HEK293T (cell line): ENCODE measurements at regions not wholly inside any gene's neighbourhood (a gene's known extent, or its start where the extent isn't known, plus 50 kb on each side); places are given as distances from the start of the nearest gene placed in this dataset.
"Not testable (repeated sequence)": the region's sequence is repeated elsewhere in the genome, so short reads cannot be mapped to it uniquely, and the experiment has no call there.

Experiments used
- CTCF ChIA-PET: fragments of 350-600 bp; formaldehyde crosslinking; extraction: SDS; loops from one replicate; lab custom pipeline; 2021; ENCODE audit warnings: antibody characterized with exemption, inconsistent platforms; lab: Yijun Ruan, JAX
- POLR2A ChIA-PET: fragments of 350-600 bp; formaldehyde crosslinking; extraction: SDS; loops from one replicate; lab custom pipeline; 2020; ENCODE audit warnings: antibody characterized with exemption, inconsistent platforms; lab: Yijun Ruan, JAX
- DNase-seq: peaks from one replicate; pipeline ENCODE4 v3.0.0; 2012; ENCODE audit warnings: mixed read lengths; ENCODE audit errors: extremely low spot score
- ARNT ChIP-seq: fragments of 450-650 bp; IDR thresholded peaks from 2 replicates; pipeline ENCODE4 v1.6.1; 2017; ENCODE audit warnings: mild to moderate bottlenecking
- BHLHE40 ChIP-seq: fragments of 450-650 bp; IDR thresholded peaks from 2 replicates; pipeline ENCODE4 v1.6.1; 2016; ENCODE audit warnings: mild to moderate bottlenecking, moderate library complexity, borderline replicate concordance
- CTBP1 ChIP-seq: fragments of 450-650 bp; IDR thresholded peaks from 2 replicates; pipeline ENCODE4 v1.6.1; 2016; ENCODE audit warnings: borderline replicate concordance
- ELF4 ChIP-seq: fragments of 450-650 bp; IDR thresholded peaks from 2 replicates; pipeline ENCODE4 v1.6.1; 2017; ENCODE audit warnings: antibody characterized with exemption
- FOXA1 ChIP-seq: fragments of 450-650 bp; IDR thresholded peaks from 2 replicates; pipeline ENCODE4 v1.6.1; 2016; ENCODE audit warnings: mild to moderate bottlenecking
- FOXK2 ChIP-seq: fragments of 450-650 bp; IDR thresholded peaks from 2 replicates; pipeline ENCODE4 v1.6.1; 2016; ENCODE audit warnings: mild to moderate bottlenecking
- FOXM1 ChIP-seq: fragments of 450-650 bp; IDR thresholded peaks from 2 replicates; pipeline ENCODE4 v1.6.1; 2017; ENCODE audit warnings: mild to moderate bottlenecking, borderline replicate concordance
- HDGF ChIP-seq: fragments of 450-650 bp; IDR thresholded peaks from 2 replicates; pipeline ENCODE4 v1.6.1; 2017; ENCODE audit warnings: antibody characterized with exemption, borderline replicate concordance
- L3MBTL2 ChIP-seq: fragments of 450-650 bp; conservative IDR thresholded peaks from 2 replicates; pipeline ENCODE4 v1.6.1; 2016; ENCODE audit warnings: mild to moderate bottlenecking
- LEF1 ChIP-seq: fragments of 450-650 bp; IDR thresholded peaks from 2 replicates; pipeline ENCODE4 v1.6.1; 2017; ENCODE audit warnings: mild to moderate bottlenecking, borderline replicate concordance
- NFRKB ChIP-seq: fragments of 450-650 bp; IDR thresholded peaks from 2 replicates; pipeline ENCODE4 v1.6.1; 2016; ENCODE audit warnings: mild to moderate bottlenecking, moderate library complexity
- SP1 ChIP-seq: fragments of 450-650 bp; IDR thresholded peaks from 2 replicates; pipeline ENCODE4 v1.6.1; 2017
- SUZ12 ChIP-seq: fragments of 450-650 bp; IDR thresholded peaks from 2 replicates; pipeline ENCODE4 v1.6.1; 2016; ENCODE audit warnings: mild to moderate bottlenecking
- TARDBP ChIP-seq: fragments of 450-650 bp; IDR thresholded peaks from 2 replicates; pipeline ENCODE4 v1.6.1; 2016
- ZNF384 ChIP-seq: fragments of 450-650 bp; IDR thresholded peaks from 2 replicates; pipeline ENCODE4 v1.6.1; 2016
- TF ChIP-seq, protein P1 (sequence below): fragments of 450-650 bp; IDR thresholded peaks from 2 replicates; pipeline ENCODE4 v1.6.1; 2016

GRCh38 chr7:36054637-36055036 lies 98.4 kb upstream of the EEPD1 start:
- ChIA-PET CTCF (no interaction called here), POLR2A (no interaction called here)
- TF ChIP-seq BHLHE40, result no peak
- TF ChIP-seq, protein P1, sequence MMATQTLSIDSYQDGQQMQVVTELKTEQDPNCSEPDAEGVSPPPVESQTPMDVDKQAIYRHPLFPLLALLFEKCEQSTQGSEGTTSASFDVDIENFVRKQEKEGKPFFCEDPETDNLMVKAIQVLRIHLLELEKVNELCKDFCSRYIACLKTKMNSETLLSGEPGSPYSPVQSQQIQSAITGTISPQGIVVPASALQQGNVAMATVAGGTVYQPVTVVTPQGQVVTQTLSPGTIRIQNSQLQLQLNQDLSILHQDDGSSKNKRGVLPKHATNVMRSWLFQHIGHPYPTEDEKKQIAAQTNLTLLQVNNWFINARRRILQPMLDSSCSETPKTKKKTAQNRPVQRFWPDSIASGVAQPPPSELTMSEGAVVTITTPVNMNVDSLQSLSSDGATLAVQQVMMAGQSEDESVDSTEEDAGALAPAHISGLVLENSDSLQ, result no peak
- no peak for TF ChIP-seq SP1
- TF ChIP-seq ARNT, result no peak
- DNase-seq, result no peak

- no peak for TF ChIP-seq NFRKB
- no peak for TF ChIP-seq HDGF
- TF ChIP-seq SUZ12, result no peak
- TF ChIP-seq, protein P1, result no peak
- TF ChIP-seq FOXA1, result no peak
- ChIA-PET CTCF (no interaction called here), POLR2A (no interaction called here)
- no peak for DNase-seq
These were observed 97.8 kb upstream of the EEPD1 start for GRCh38 chr7:36055207-36055606.

DNA sequence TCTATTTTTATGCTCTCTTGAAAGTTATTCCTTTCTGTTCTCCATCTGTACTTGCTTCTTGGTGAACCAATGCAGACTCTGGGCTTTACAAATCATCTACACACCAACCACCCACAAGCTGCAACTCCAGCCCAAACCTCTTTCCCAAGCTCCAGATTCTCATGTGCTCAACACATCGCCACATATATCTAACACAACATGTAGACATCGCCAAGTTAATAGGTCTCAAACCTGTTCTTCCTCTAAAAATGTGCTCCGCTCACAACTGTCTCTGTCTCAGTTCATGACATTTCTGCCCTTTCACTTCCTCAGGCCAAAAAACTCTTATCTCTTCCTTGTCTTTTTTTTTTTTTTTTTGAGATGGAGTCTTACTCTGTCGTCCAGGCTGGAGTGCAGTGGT lies 95.7 kb upstream of the EEPD1 start:
- TF ChIP-seq, protein P1, result no peak
- no peak for TF ChIP-seq TARDBP
- no peak for TF ChIP-seq FOXA1
- no peak for TF ChIP-seq SUZ12
- no peak for TF ChIP-seq HDGF
- TF ChIP-seq ELF4, result no peak
- TF ChIP-seq BHLHE40, result no peak
- no peak for TF ChIP-seq FOXK2
- TF ChIP-seq FOXM1, result no peak
- TF ChIP-seq L3MBTL2, result no peak
- TF ChIP-seq ZNF384, result no peak
- TF ChIP-seq ARNT, result no peak
- TF ChIP-seq NFRKB, result no peak
- no peak for TF ChIP-seq LEF1
- TF ChIP-seq SP1, result no peak
- no peak for TF ChIP-seq CTBP1
- POLR2A ChIA-PET, result no interaction called here
- CTCF ChIA-PET, result no interaction called here
- no peak for DNase-seq

GRCh38 chr7:36058020-36058592 lies 94.9 kb upstream of the EEPD1 start:
- POLR2A ChIA-PET, result no interaction called here
- TF ChIP-seq FOXA1, result no peak
- no peak for TF ChIP-seq SUZ12
- CTCF ChIA-PET, result no interaction called here
- DNase-seq, result no peak

DNA sequence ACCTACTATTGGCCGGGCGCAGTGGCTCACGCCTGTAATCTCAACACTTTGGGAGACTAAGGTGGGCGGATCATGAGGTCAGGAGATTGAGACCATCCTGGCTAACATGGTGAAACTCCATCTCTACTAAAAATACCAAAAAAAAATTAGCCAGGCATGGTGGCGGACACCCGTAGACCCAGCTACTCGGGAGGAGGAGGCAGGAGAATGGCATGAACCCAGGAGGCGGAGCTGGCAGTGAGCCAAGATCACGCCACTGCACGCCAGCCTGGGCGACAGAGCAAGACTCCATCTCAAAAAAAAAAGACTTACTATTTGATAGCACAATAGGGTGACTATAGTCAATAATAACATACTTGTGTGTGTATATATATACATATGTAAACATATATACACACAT lies 92.7 kb upstream of the EEPD1 start:
- CTCF ChIA-PET, result interaction anchor here (0.6 kb wide), 1 partner anchor 46 kb away, joined by 3 read pairs; no protein-coding TSS in a partner anchor
- DNase-seq, POLR2A ChIA-PET: not testable (repeated sequence)

DNA sequence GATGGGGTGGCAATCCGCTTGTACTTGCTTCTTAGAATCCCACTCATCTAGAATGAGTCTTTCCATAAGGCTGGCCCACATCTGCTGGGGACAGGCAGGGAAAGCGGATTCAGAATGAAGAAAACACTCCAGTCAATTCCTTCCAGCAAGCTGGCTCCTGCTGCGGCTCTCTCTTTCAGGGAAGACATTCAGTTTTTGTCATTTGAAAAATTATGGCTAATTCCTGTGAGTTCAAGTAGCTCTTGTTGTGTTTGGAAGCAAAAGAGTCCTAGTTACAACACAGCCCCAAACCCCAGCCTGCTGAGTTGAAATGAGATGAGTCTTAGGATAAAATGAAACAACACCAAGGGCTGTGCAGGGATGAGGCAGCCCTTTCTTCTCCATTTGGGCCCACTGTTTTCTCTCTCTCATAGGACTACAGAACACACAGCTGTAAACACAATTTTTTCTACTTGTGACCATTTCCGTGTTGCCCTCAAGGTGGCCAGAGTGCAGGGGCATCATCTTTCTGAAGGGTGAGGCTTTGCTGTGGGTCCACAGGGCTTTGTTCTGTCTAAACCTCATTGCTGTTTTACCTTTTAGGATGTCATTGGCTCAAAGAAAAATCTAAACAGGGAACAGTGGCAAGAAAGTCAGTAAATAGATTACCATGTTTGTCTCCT lies 90.8 kb upstream of the EEPD1 start:
- ChIA-PET POLR2A (no interaction called here), CTCF (interaction anchor here (0.7 kb wide), 1 partner anchor 259 kb away, joined by 3 read pairs; no protein-coding TSS in a partner anchor)
- no peak for TF ChIP-seq SP1
- no peak for TF ChIP-seq FOXK2
- no peak for TF ChIP-seq FOXM1
- no peak for TF ChIP-seq NFRKB
- TF ChIP-seq SUZ12, result no peak
- TF ChIP-seq HDGF, result no peak
- TF ChIP-seq ZNF384, result no peak
- no peak for TF ChIP-seq L3MBTL2
- TF ChIP-seq TARDBP, result no peak
- TF ChIP-seq LEF1, result no peak
- TF ChIP-seq BHLHE40, result no peak
- TF ChIP-seq ELF4, result no peak
- TF ChIP-seq FOXA1, result no peak
- TF ChIP-seq, protein P1, result no peak
- DNase-seq, result no peak

DNA sequence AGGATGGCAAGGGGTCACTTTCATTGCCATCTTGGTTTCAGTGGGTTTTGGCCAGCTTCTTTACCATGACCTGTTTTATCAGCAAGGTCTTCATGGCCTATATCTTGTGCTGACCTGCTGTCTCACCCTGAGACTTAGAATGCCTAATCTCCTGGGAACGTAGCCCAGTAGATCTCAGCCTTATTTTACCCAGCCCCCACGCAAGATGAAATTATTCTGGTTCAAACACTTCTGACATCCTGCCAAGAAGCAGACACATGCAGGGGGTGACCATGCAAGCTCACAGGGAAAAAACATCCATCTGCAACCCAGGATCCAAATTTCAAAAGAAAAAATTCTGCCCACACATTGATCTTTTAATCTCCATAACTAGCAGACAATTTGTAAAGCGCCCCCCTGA lies 88.4 kb upstream of the EEPD1 start:
- TF ChIP-seq HDGF, result no peak
- no peak for TF ChIP-seq LEF1
- no peak for TF ChIP-seq SP1
- TF ChIP-seq, protein P1, result no peak
- no peak for TF ChIP-seq L3MBTL2
- TF ChIP-seq FOXK2, result no peak
- no peak for TF ChIP-seq CTBP1
- TF ChIP-seq ZNF384, result no peak
- TF ChIP-seq BHLHE40, result no peak
- TF ChIP-seq NFRKB, result no peak
- no peak for TF ChIP-seq TARDBP
- no peak for TF ChIP-seq FOXA1
- no peak for TF ChIP-seq SUZ12
- DNase-seq, result no peak
- POLR2A ChIA-PET, result no interaction called here
- CTCF ChIA-PET, result no interaction called here

DNA sequence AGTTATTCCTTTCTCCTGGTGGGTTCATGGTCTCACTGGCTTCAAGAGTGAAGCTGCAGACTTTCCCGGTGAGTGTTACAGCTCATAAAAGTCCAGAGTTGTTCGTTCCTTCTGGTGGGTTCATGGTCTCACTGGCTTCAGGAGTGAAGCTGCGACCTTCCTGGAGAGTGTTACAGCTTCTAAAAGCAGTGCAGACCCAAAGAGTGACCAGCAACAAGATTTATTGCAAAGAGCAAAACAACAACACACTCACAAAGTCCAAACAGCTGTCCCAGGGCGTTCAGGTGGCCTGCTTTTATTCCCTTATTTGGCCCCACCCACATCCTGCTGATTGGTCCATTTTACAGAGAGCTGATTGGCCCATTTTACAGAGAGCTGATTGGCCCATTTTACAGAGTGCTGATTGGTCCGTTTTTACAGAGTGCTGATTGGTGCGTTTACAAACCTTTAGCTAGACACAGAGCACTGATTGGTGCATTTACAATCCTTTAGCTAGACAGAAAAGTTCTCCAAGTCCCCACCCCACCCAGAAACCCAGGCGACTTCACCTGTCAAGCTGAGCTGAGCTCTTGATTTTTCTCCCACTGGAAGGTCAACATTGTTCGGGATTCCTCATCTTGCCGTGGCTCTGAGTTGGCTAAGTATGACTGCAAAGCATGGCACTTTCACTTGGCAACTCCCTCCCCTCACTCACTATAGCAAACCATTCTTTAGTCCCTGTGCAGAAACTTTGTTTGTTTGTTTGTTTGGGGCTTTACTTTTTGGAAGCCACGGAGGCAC lies 87.3 kb upstream of the EEPD1 start:
- CTCF ChIA-PET, POLR2A ChIA-PET: not testable (repeated sequence)

More for the DNA sequence above, 87.3 kb upstream of the EEPD1 start:
- DNase-seq, result not testable (repeated sequence)
